GM23338 (cell line): ENCODE measurements at regions not wholly inside any gene's neighbourhood (a gene's known extent, or its start where the extent isn't known, plus 50 kb on each side); places are given as distances from the start of the nearest gene placed in this dataset.

Source experiments
- ATAC-seq: fragments of 200-7000 bp; cut with Tn5 transposase; 3 replicates; pipeline ENCODE4 v1.9.1; 2020
- DNase-seq: peaks from one replicate; pipeline ENCODE4 v3.0.0-alpha.2; 2015; ENCODE audit warnings: low spot score
- H2AFZ ChIP-seq: fragments of 200-600 bp; sonication (generic); 2 replicates; pipeline ENCODE4 v1.8.0; 2016; ENCODE audit warnings: antibody characterized with exemption, mild to moderate bottlenecking, moderate library complexity
- H3F3A ChIP-seq: fragments of 200-600 bp; sonication (generic); replicated peaks from 2 replicates; pipeline ENCODE4 v1.8.0; 2017; ENCODE audit warnings: antibody characterized with exemption, mixed run types, low read depth
- H3K27ac ChIP-seq: fragments of 200-600 bp; sonication (generic); 2 replicates; pipeline ENCODE4 v1.6.1; 2016; ENCODE audit warnings: low read depth
- H3K27me3 ChIP-seq: fragments of 200-600 bp; sonication (generic); 2 replicates; pipeline ENCODE4 v1.8.0; 2016; ENCODE audit warnings: mild to moderate bottlenecking, mixed run types, moderate library complexity; ENCODE audit not compliant: insufficient read depth
- H3K36me3 ChIP-seq: fragments of 200-600 bp; sonication (generic); 2 replicates; pipeline ENCODE4 v1.8.0; 2016; ENCODE audit warnings: mild to moderate bottlenecking; ENCODE audit not compliant: insufficient read depth
- H3K4me1 ChIP-seq: fragments of 200-600 bp; sonication (generic); 2 replicates; pipeline ENCODE4 v1.8.0; 2016; ENCODE audit warnings: mild to moderate bottlenecking, moderate library complexity; ENCODE audit not compliant: insufficient read depth
- H3K4me2 ChIP-seq: fragments of 200-600 bp; sonication (generic); 2 replicates; pipeline ENCODE4 v1.7.1; 2017; ENCODE audit warnings: mixed run types
- H3K4me3 ChIP-seq: fragments of 200-600 bp; sonication (generic); 2 replicates; pipeline ENCODE4 v1.6.1; 2016; ENCODE audit warnings: mixed run types
- H3K79me2 ChIP-seq: fragments of 200-600 bp; sonication (generic); replicated peaks from 2 replicates; pipeline ENCODE4 v1.8.0; 2017; ENCODE audit warnings: mild to moderate bottlenecking; ENCODE audit not compliant: insufficient read depth
- H3K9me2 ChIP-seq: fragments of 200-600 bp; sonication (generic); 2 replicates; pipeline ENCODE4 v1.8.0; 2017; ENCODE audit not compliant: insufficient read depth
- H4K20me1 ChIP-seq: fragments of 200-600 bp; sonication (generic); replicated peaks from 2 replicates; pipeline ENCODE4 v1.8.0; 2017; ENCODE audit warnings: mild to moderate bottlenecking; ENCODE audit not compliant: insufficient read depth
- H3K27ac Mint-ChIP-seq: 2 replicates; pipeline ENCODE4 v1.8.0; 2020; ENCODE audit warnings: inconsistent platforms, mild to moderate bottlenecking, moderate library complexity, mixed read lengths
- H3K27me3 Mint-ChIP-seq: 3 replicates; pipeline ENCODE4 v1.8.0; 2022; ENCODE audit warnings: low read depth, mild to moderate bottlenecking, moderate library complexity, mixed read lengths, inconsistent platforms; ENCODE audit not compliant: insufficient read depth, poor library complexity
- H3K36me3 Mint-ChIP-seq: 3 replicates; pipeline ENCODE4 v1.8.0; 2021; ENCODE audit warnings: low read depth, mild to moderate bottlenecking, inconsistent platforms, moderate library complexity, mixed read lengths
- H3K4me1 Mint-ChIP-seq: 3 replicates; pipeline ENCODE4 v1.8.0; 2020; ENCODE audit warnings: mild to moderate bottlenecking, inconsistent platforms, mixed read lengths
- H3K4me3 Mint-ChIP-seq: 3 replicates; pipeline ENCODE4 v1.8.0; 2021; ENCODE audit warnings: moderate library complexity, mild to moderate bottlenecking, inconsistent platforms, mixed read lengths
- H3K9me3 Mint-ChIP-seq: 3 replicates; pipeline ENCODE4 v1.8.0; 2020; ENCODE audit warnings: moderate library complexity, mild to moderate bottlenecking, inconsistent platforms, mixed read lengths
- CREB1 ChIP-seq: fragments of 250-450 bp; sonication (Bioruptor Pico); IDR thresholded peaks from 2 replicates; pipeline ENCODE4 v1.5.0; 2020; ENCODE audit warnings: low read depth, mild to moderate bottlenecking, moderate library complexity
- CTCF ChIP-seq, 2 experiments: fragments of 200-600 bp in 1 of 2; sonication (generic) in 1 of 2; conservative IDR thresholded peaks; 2 replicates each; pipeline versions ENCODE4 v1.5.1 to v1.6.1; 2016 to 2017; ENCODE audit warnings: antibody characterized with exemption in 2 of 2, low read depth in 2 of 2, mild to moderate bottlenecking in 2 of 2, moderate library complexity in 1 of 2
- ETS1 ChIP-seq: IDR thresholded peaks from 2 replicates; pipeline ENCODE4 v1.6.1; 2016; ENCODE audit warnings: antibody characterized with exemption
- EZH2 ChIP-seq: fragments of 200-600 bp; sonication (generic); IDR thresholded peaks from one replicate; pipeline ENCODE4 v1.8.0; 2017; ENCODE audit warnings: antibody characterized with exemption, mild to moderate bottlenecking, low read depth; ENCODE audit not compliant: unreplicated experiment
- EZH2phosphoT487 ChIP-seq: fragments of 200-600 bp; sonication (generic); IDR thresholded peaks from one replicate; pipeline ENCODE4 v1.8.1; 2018; ENCODE audit warnings: antibody characterized with exemption; ENCODE audit not compliant: unreplicated experiment
- JUNB ChIP-seq: IDR thresholded peaks from one replicate; pipeline ENCODE4 v1.6.1; 2016; ENCODE audit warnings: antibody characterized with exemption; ENCODE audit not compliant: unreplicated experiment
- NANOG ChIP-seq: IDR thresholded peaks from 2 replicates; pipeline ENCODE4 v1.6.1; 2016; ENCODE audit warnings: antibody characterized with exemption, borderline replicate concordance
- POLR2AphosphoS5 ChIP-seq: IDR thresholded peaks from 2 replicates; pipeline ENCODE4 v1.6.1; 2016; ENCODE audit warnings: antibody characterized with exemption, low read depth
- REST ChIP-seq: IDR thresholded peaks from one replicate; pipeline ENCODE4 v1.6.1; 2018; ENCODE audit warnings: antibody characterized with exemption; ENCODE audit not compliant: unreplicated experiment
- STAT1 ChIP-seq: IDR thresholded peaks from one replicate; pipeline ENCODE4 v1.6.1; 2016; ENCODE audit warnings: antibody characterized with exemption; ENCODE audit not compliant: unreplicated experiment
- ZNF114 ChIP-seq: fragments of 250-450 bp; sonication (Bioruptor Pico); IDR thresholded peaks from 2 replicates; pipeline ENCODE4 v1.5.0; 2020; ENCODE audit warnings: mild to moderate bottlenecking, moderate library complexity

GRCh38 chrY:7725791-7726460 is 814.4 kb upstream of the AMELY start:
- H4K20me1 ChIP-seq: no peaks in the 10 kb centered on the region
- no peak overlapping the region for H3K27ac ChIP-seq
- no peak overlapping the region for H3K4me2 ChIP-seq
- no peak overlapping the region for H3K4me3 ChIP-seq
- no peaks in the 10 kb centered on the region for H3K36me3 Mint-ChIP-seq
- peaks cover 6% of the 10 kb centered on the region; the same call in 2 of the 3 replicates for H3K4me1 Mint-ChIP-seq
- no peaks in the 10 kb centered on the region for H3K27me3 ChIP-seq
- H3F3A ChIP-seq: no peaks in the 10 kb centered on the region
- H3K9me3 Mint-ChIP-seq: no peaks in the 10 kb centered on the region; the same call in 2 of the 3 replicates
- DNase-seq: no peak
- H3K27me3 Mint-ChIP-seq: no peaks in the 10 kb centered on the region
- H3K9me2 ChIP-seq: no peaks in the 10 kb centered on the region
- no peak overlapping the region for H3K4me3 Mint-ChIP-seq
- no peak for ATAC-seq
- H3K27ac Mint-ChIP-seq: no peak overlapping the region
- H2AFZ ChIP-seq: no peak overlapping the region
- no peaks in the 10 kb centered on the region for H3K4me1 ChIP-seq
- H3K79me2 ChIP-seq: no peaks in the 10 kb centered on the region
- TF ChIP-seq CREB1 (CRISPR knock-in tag) (no peak), NANOG (no peak), EZH2 (no peak), CTCF (conservative IDR thresholded peaks at IDR 0.05; ENCODE audit: low read depth in 2 of 2) (no peak), EZH2phosphoT487 (no peak), STAT1 (no peak), POLR2AphosphoS5 (no peak), ZNF114 (no peak)
- no peaks in the 10 kb centered on the region for H3K36me3 ChIP-seq

- H3K4me2 ChIP-seq: no peak overlapping the region
- Mint-ChIP-seq H3K27me3 (no peaks in the 10 kb centered on the region), H3K36me3 (no peaks in the 10 kb centered on the region), H3K4me1 (peaks cover 6% of the 10 kb centered on the region; the same call in 2 of the 3 replicates), H3K9me3 (no peaks in the 10 kb centered on the region; the same call in 2 of the 3 replicates), H3K4me3 (no peak overlapping the region), H3K27ac (no peak overlapping the region)
- H2AFZ ChIP-seq: no peak overlapping the region
- H3K79me2 ChIP-seq: no peaks in the 10 kb centered on the region
- H3K9me2 ChIP-seq: no peaks in the 10 kb centered on the region
- H4K20me1 ChIP-seq: no peaks in the 10 kb centered on the region
- no peaks in the 10 kb centered on the region for H3K4me1 ChIP-seq
- ATAC-seq: no peak
- no peak for DNase-seq
- H3K27me3 ChIP-seq: no peaks in the 10 kb centered on the region
- no peaks in the 10 kb centered on the region for H3K36me3 ChIP-seq
- H3F3A ChIP-seq: no peaks in the 10 kb centered on the region
- H3K27ac ChIP-seq: no peak overlapping the region
- no peak overlapping the region for H3K4me3 ChIP-seq
- no peak for TF ChIP-seq POLR2AphosphoS5
- TF ChIP-seq ZNF114: no peak
- no peak for TF ChIP-seq JUNB
- no peak for TF ChIP-seq CREB1 (CRISPR knock-in tag)
- no peak for TF ChIP-seq REST
- no peak for TF ChIP-seq EZH2
- TF ChIP-seq EZH2phosphoT487: no peak
- no peak for TF ChIP-seq CTCF (conservative IDR thresholded peaks at IDR 0.05; ENCODE audit: low read depth in 2 of 2)
- TF ChIP-seq ETS1: no peak
Observed at GRCh38 chrY:7723991-7724632, 812.6 kb upstream of the AMELY start.
